Loucy (cell line): ENCODE measurements at regions not wholly inside any gene's neighbourhood (a gene's known extent, or its start where the extent isn't known, plus 50 kb on each side); places are given as distances from the start of the nearest gene placed in this dataset.

Experiments used
- H2AFZ ChIP-seq: fragments of 200-600 bp; sonication (generic); 2 replicates; pipeline ENCODE4 v1.6.0; 2016; ENCODE audit warnings: antibody characterized with exemption, mild to moderate bottlenecking, low read length, moderate library complexity
- H3F3A ChIP-seq: fragments of 200-600 bp; 2 replicates; pipeline ENCODE4 v1.6.0; 2016; ENCODE audit warnings: antibody characterized with exemption, low read depth, mild to moderate bottlenecking
- H3K27me3 ChIP-seq: fragments of 200-600 bp; sonication (generic); 2 replicates; pipeline ENCODE4 v1.6.1; 2014; ENCODE audit warnings: low read length, mild to moderate bottlenecking; ENCODE audit not compliant: insufficient read depth, poor library complexity, severe bottlenecking
- H3K36me3 ChIP-seq: fragments of 200-600 bp; sonication (generic); 2 replicates; pipeline ENCODE4 v1.6.1; 2016; ENCODE audit warnings: low read length; ENCODE audit not compliant: insufficient read depth
- H3K4me1 ChIP-seq: fragments of 200-600 bp; sonication (generic); 2 replicates; pipeline ENCODE4 v1.5.1; 2014; ENCODE audit warnings: low read length, mild to moderate bottlenecking; ENCODE audit not compliant: insufficient read depth, poor library complexity, severe bottlenecking
- H3K4me2 ChIP-seq: fragments of 200-600 bp; sonication (generic); 2 replicates; pipeline ENCODE4 v1.6.0; 2014; ENCODE audit warnings: antibody characterized with exemption, low read length, low read depth, mild to moderate bottlenecking; ENCODE audit not compliant: poor library complexity, severe bottlenecking
- H3K4me3 ChIP-seq: fragments of 200-600 bp; sonication (generic); 2 replicates; pipeline ENCODE4 v1.5.1; 2014; ENCODE audit warnings: low read length, mild to moderate bottlenecking, mixed read lengths; ENCODE audit not compliant: poor library complexity, severe bottlenecking
- H3K79me2 ChIP-seq: fragments of 200-600 bp; sonication (generic); 2 replicates; pipeline ENCODE4 v1.6.1; 2014; ENCODE audit warnings: low read length; ENCODE audit not compliant: insufficient read depth
- H3K9ac ChIP-seq: fragments of 200-600 bp; sonication (generic); 2 replicates; pipeline ENCODE4 v1.6.0; 2014; ENCODE audit warnings: mild to moderate bottlenecking, low read depth, low read length, moderate library complexity; ENCODE audit not compliant: poor library complexity, severe bottlenecking
- H3K9me2 ChIP-seq: fragments of 200-600 bp; sonication (generic); replicated peaks from 2 replicates; pipeline ENCODE4 v1.6.1; 2016; ENCODE audit warnings: low read depth, low read length, mixed read lengths
- H3K9me3 ChIP-seq: fragments of 200-600 bp; sonication (generic); 2 replicates; pipeline ENCODE4 v1.6.1; 2014; ENCODE audit warnings: mild to moderate bottlenecking, antibody characterized with exemption, low read length, low read depth; ENCODE audit not compliant: insufficient read depth
- H4K20me1 ChIP-seq: fragments of 200-600 bp; sonication (generic); 2 replicates; pipeline ENCODE4 v1.6.0; 2014; ENCODE audit warnings: antibody characterized with exemption, low read length, mild to moderate bottlenecking; ENCODE audit not compliant: insufficient read depth, poor library complexity, severe bottlenecking
- CTCF ChIP-seq: fragments of 200-600 bp; sonication (generic); conservative IDR thresholded peaks from 2 replicates; pipeline ENCODE4 v1.5.1; 2014; ENCODE audit warnings: mild to moderate bottlenecking, antibody characterized with exemption, low read length
- EZH2phosphoT487 ChIP-seq: fragments of 200-600 bp; IDR thresholded peaks from 2 replicates; pipeline ENCODE4 v1.6.1; 2018; ENCODE audit warnings: antibody characterized with exemption, mild to moderate bottlenecking, moderate library complexity, borderline replicate concordance

GRCh38 chr16:26267641-26268040 lies 575.9 kb downstream of the HS3ST4 start:
- TF ChIP-seq CTCF, result no peak
- no peak for TF ChIP-seq EZH2phosphoT487
- Histone ChIP-seq H4K20me1 (no peaks in the 10 kb centered on the region), H3K36me3 (no peaks in the 10 kb centered on the region), H3K4me1 (peaks cover 57% of the 10 kb centered on the region), H2AFZ (0 out of 2 replicates have a peak overlapping the region, but pooled peaks have one; percentile 42), H3K79me2 (no peaks in the 10 kb centered on the region), H3K4me2 (no peak overlapping the region), H3K27me3 (no peaks in the 10 kb centered on the region), H3K9me3 (no peaks in the 10 kb centered on the region), H3K4me3 (no peak overlapping the region), H3F3A (no peaks in the 10 kb centered on the region), H3K9ac (no peak overlapping the region), H3K9me2 (no peaks in the 10 kb centered on the region)

GRCh38 chr16:26269673-26270072 lies 577.9 kb downstream of the HS3ST4 start:
- H2AFZ ChIP-seq, result no peak overlapping the region
- TF ChIP-seq CTCF, result no peak
- no peaks in the 10 kb centered on the region for H3K27me3 ChIP-seq
- no peaks in the 10 kb centered on the region for H3K9me2 ChIP-seq
- no peaks in the 10 kb centered on the region for H3K9me3 ChIP-seq
- no peaks in the 10 kb centered on the region for H3K36me3 ChIP-seq
- peak overlapping the region; percentile 30 for H3K9ac ChIP-seq
- H3F3A ChIP-seq, result no peaks in the 10 kb centered on the region
- H3K4me2 ChIP-seq, result peak overlapping the region; percentile 63
- H3K79me2 ChIP-seq, result no peaks in the 10 kb centered on the region
- H3K4me1 ChIP-seq, result peaks cover 44% of the 10 kb centered on the region
- H4K20me1 ChIP-seq, result no peaks in the 10 kb centered on the region
- H3K4me3 ChIP-seq, result peak overlapping the region; percentile 58

- no peaks in the 10 kb centered on the region for H3K9me2 ChIP-seq
- no peaks in the 10 kb centered on the region for H4K20me1 ChIP-seq
- no peak overlapping the region for H3K9ac ChIP-seq
- no peak overlapping the region for H3K4me2 ChIP-seq
- H2AFZ ChIP-seq, result no peak overlapping the region
- no peak overlapping the region for H3K4me3 ChIP-seq
- H3K36me3 ChIP-seq, result no peaks in the 10 kb centered on the region
- H3K79me2 ChIP-seq, result no peaks in the 10 kb centered on the region
- no peaks in the 10 kb centered on the region for H3F3A ChIP-seq
- TF ChIP-seq CTCF (no peak), EZH2phosphoT487 (no peak)
- no peaks in the 10 kb centered on the region for H3K27me3 ChIP-seq
- H3K9me3 ChIP-seq, result no peaks in the 10 kb centered on the region
- peaks cover 24% of the 10 kb centered on the region for H3K4me1 ChIP-seq
Observed at GRCh38 chr16:26273607-26274006, 581.8 kb downstream of the HS3ST4 start.
